ENCODE measurements at regions not wholly inside any gene's neighbourhood (a gene's known extent, or its start where the extent isn't known, plus 50 kb on each side); places are given as distances from the start of the nearest gene placed in this dataset.
A peak's percentile ranks its signal among the peaks of the same experiment; 100 is the strongest.
"Not testable (repeated sequence)": the region's sequence is repeated elsewhere in the genome, so short reads cannot be mapped to it uniquely, and the experiment has no call there.

DNA sequence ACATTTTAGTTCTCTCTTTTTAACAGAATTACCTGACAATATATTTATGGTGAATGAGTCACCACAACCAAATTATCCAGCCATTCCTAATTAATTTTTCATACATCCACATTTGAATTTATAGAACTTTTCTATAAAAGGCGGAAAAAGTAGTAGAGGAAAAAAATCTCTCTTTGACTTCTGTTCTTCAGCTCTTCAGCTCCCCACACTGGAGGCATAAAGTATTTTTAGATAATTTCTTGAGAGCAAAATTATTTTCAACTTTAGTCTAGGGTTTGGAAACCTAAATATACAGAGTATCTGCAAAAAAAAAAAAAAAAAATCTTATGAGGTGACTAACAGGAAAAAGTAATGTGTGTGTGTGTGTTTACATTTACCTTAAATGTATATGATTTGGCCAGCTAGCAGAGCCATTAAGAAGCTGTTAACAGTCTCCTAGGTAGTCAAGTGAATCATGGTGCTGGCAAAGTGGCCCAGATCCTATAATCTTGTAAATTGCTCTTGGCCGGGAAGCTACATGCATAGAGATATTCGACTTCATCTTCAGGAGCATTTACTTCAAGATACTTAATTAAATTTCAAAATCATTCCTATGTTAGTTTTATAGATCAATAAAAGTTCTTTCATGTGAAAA is 383.1 kb upstream of the STEAP1 start:
- no peak for DNase-seq (ENCODE audit: low read depth, low spot score)

DNA sequence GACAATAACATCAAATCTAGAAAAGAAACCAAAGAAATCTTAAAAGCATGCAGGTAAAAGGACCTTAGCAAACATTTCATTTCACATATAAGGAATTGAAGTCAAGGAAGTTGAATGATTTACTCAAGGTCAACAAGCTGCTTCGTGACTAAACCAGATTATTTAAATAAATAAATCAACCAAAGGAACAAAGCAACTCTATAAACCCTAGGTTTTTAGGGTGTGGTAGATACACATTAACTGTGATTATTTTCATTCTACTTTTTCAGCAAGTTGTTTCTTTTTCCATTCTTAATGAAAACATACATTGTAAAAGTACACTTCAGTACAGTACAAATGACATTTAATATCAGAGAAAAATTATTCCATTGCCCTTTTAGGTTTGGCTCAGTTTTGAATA is 382.0 kb upstream of the STEAP1 start:
- DNase-seq (ENCODE audit: low read depth, low spot score): no peak

DNA sequence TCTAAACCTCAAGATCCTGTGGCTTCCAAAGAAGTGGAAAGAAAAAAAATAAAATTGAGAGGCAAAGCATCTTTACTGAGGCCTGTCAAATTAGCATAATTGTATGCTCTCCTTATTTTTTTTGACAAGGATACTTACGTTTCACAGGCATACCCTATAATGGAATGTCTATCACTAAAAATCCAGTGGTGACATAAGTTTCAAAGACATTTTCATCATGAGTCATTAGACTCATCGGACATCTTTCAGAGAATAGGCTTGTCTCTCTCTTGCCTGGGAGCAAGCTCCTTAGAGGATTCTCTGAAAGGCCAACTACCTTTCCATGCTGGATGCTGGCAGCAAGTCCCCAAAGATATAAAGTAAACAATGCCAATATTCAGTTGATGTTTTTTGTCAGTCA is 380.7 kb upstream of the STEAP1 start:
- DNase-seq (ENCODE audit: low read depth, low spot score): no peak

DNA sequence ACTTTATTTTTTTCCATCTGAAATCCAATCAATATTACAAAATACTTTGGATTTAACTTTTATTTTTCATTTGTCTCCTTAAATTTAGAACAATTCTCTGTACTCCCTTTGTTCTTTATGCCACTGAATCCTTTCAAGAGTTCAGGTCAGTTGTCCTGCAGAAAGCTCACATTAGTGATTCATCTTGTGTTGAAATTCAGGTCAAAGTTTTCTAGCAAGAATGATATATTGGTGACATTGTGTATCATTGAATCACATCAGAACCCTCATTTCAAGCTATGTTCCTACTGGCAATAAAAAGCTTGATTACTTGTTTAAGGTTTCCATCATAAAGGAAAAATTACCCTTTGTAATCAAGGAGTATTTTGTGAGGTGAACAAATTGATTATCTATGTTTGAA is 378.8 kb upstream of the STEAP1 start:
- DNase-seq (ENCODE audit: low read depth, low spot score): no peak

DNA sequence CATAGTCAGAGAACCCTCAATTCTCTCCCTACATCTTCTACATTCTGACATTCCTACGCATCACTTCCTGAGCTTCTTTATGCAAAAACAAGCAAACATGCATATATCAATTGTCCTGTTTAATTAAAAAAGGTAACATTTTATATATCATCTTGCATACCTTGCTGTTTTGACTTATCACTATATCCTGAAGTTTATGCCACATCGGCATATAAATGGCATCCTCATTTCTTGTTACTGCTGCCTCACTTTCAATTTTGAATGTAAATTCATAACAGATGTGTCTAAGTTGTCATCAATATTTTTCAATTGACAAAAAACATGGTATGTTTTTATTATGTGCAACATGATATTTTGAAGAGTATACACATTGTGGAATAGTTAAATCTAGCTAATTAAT is 377.3 kb upstream of the STEAP1 start:
- DNase-seq (ENCODE audit: low read depth, low spot score): no peak

DNA sequence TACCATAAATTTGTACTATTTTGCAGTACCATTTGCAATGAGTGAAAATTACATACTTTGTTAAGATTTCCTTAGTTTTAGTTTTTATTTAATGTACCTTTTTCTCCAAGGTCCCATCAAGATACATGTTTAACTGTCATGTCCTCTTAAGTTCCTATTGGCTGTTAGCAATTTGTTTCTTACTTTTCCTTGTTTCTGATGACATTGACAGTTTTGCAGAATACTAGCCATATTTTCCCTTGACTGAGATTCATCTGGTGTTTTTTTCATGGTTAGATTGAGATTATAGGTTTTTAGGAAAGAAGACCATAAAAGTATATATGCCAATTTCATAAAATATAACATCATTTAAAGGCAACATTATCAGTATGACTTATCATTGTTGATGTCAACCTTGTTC is 376.8 kb upstream of the STEAP1 start:
- no peak for DNase-seq (ENCODE audit: low read depth, low spot score)

DNA sequence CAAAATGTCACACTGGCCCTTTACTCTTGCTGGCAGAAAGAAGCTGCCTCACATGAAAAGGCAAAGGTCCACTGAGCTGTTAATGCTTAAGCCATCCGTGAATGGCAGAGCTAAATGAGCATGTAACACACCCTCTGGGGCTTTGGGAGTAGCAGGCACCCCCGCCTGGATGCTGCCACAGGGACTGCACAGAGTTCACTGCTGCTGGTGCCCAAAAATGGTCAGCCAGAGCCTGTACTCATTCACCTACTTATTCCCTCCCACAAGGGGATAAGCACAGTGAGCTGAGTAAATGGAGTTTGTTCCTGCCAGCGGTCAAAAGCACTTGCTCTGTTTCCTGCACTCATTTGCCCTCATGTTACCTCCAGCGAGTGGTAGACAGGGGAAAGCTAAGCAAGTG is 374.0 kb upstream of the STEAP1 start:
- DNase-seq (ENCODE audit: low read depth, low spot score): no peak

DNA sequence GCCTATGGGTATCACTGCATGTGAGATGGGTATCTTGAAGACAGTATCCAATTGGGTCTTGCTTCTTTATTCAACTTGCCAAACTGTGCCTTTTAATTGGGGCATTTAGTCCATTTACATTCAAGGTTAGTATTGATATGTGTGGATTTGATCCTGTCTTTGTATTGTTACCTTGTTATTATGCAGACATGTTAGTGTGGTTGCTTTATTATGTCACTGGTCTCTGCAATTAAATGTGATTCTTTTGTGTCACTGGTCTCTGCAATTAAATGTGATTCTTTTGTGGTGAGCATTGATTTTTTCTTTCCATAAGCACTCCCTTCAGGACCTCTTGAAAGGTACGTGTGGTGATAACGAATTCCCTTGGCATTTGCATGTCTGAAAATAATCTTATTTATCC is 357.8 kb upstream of the STEAP1 start:
- DNase-seq (ENCODE audit: low read depth, low spot score): no peak

DNA sequence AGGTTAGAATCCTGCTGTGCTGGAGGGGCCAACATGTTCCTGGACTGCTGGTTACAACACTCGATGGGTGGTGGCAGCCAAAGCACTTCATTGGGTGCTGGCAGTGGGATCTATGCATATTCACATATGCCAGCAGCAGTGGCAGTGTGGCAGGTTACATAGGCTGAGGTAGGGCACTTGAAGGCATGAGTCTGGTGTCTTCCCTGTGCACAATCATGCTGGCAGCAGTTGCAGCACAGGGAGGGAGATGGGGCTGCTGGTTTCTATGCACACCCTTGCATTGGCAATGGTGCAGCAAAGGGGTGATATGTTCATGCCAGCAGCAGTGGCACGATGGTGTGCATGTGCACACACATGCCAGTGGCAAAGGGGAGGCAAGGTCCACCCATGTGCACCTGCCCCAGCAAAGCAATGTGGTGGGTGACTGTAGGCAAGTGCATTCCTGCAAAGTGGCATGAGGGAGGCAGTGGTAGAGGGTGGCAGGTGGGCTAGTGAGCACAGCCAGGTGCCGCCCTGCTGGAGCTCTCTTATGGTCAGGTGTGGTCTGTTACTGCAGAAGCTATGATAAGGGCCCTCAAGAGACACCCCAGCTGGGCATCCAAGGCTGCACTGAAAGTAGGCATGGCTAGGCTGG is 356.2 kb upstream of the STEAP1 start:
- no peak for DNase-seq (ENCODE audit: low read depth, low spot score)

DNA sequence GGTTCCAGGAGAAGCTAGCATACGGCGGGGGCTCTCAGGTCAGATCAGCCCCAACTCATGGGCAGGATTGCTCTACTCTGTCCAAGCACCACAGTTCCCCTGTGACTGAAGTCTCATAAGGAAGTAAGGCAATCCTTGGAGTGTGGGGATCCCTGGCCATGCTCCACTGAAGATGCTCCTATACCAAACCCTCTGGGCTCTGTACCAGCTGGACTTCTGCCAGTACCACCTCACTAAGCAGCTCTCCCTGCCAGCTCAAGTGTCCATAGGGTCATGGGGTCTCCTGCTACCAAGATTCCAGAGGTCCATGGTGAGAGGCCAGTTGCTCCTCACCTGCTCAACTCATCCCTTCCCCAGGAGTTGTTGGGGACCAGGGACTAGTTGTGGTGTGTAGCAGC is 355.7 kb upstream of the STEAP1 start:
- no peak for DNase-seq (ENCODE audit: low read depth, low spot score)

DNA sequence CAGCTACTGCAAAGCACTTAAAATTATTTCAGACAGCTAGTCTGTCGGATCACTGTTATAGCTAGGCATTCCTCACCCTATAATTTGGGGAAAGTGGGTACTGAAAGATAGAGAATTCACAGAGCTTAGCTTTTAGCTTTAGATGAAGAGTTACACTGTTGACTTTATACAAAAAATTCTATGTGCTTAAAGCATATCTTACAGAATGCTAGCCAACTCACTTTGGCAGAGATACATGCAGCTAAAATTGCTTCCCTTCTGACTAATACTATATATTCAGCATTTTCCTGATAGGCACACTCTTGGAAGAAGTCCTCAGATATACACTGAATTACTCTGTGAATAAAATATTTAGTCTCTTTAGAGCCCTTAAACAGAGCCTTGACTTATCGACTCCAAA is 353.5 kb upstream of the STEAP1 start:
- DNase-seq (ENCODE audit: low read depth, low spot score): no peak

DNA sequence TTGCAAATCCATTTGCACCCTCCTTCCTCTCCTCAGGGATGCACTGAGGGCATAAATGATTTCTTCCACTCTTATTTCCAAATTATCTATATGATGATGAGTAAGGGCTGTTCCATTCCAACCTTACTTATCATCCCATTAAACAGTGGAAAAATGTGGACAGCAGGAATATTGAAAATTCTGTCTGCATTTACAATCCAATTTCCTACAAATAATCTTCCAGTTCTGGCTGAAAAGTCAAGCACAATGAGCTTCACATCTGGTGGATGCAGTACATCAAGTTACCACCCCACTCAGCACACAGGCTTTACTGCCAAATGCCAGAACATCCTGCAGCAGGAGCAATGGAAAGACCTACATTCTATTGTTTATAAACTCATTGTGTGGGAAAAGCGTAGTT is 345.0 kb upstream of the STEAP1 start:
- DNase-seq (ENCODE audit: low read depth, low spot score): no peak

DNA sequence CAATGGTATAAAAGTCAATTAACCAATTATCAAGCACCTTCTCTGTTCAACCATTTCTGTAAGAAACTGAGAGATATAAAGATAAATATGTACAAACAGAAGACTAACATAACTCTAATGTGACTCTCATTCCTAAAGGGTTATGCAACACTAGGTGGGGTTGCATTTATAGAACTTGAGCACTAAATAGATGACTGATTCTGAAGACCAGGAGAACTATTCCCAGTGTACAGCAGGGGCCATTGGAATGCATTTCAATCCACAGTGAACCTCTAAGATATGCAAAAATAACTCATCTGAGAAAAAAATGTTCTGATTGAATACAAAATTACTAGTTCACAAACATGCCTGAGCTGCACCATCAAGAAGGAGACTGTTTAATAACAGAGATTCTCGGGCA is 341.2 kb upstream of the STEAP1 start:
- no peak for DNase-seq (ENCODE audit: low read depth, low spot score)

DNA sequence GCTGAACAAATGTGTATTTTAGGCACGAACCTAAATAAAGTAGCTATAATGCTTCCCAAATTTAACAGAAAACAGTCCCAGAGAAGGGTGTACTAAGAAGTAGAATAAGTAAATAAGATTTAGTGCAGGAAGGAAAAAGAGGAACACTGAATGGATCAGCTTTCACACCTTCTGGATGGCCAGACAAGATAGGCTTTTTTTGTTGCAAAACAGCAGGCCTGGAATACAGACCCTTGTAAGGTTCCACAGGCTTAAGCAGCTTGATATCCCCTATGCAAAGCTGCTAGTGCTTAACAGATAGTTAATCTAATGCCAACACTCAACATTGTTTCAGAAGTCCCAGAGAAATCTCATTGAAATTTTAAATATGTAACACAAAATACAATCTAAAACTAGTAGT is 328.1 kb upstream of the STEAP1 start:
- DNase-seq (ENCODE audit: low read depth, low spot score): no peak

DNA sequence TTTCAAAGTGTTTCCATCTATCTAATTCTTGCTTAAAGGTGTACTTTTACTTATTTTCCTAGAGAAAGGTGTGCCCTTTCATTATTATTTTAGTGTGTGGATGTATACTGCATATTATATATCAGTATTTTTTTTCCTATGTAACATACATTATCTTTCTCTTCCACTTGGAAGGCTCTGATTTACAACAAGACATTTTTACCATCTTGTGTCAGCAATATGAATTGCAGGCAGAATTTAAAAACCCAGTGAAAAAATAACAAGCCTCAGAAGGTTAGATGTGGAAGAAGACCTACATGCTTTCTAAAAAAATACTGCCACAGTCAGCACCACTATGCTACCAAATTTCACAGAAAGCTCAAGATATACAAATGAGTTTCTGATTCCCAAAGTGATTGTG is 327.7 kb upstream of the STEAP1 start:
- DNase-seq (ENCODE audit: low read depth, low spot score): no peak

DNA sequence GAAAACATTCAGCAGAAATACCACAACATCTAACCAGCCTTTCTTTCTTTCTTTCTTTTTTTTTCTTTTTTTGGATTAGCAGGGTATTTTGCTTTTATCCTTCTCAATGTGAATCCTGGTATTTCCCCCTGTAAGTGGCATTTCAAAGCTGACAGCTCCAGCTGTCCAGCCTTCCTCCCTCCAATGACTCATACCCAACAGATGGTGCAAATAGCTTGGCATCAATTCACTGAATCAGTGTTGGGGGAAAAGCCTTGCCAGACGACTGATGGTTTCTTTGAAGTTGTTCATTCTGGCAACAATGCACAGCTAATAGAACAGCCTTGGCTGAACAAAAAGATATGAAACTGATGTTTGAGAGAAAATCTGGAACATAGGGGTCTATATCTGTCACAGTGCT is 316.8 kb upstream of the STEAP1 start:
- no peak for DNase-seq (ENCODE audit: low read depth, low spot score)

DNA sequence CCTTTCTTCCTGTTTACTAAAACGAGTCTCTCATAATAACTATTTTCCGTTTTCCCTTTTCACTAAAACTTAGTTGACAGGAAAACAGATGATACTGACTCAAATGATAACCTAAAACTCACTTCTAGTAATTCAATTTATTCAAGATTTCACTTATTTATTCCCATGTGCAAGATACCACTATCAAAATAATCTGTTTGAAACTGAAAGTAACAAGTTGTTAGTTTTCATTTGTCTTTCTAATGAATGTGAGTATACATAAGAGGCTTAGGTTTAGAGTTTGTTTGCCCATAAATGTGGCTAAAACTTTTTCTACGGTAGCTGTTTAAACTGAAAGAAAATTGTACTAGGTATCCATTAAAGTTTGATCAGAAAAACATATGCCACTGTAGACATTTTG is 314.9 kb upstream of the STEAP1 start:
- no peak for DNase-seq (ENCODE audit: low read depth, low spot score)

DNA sequence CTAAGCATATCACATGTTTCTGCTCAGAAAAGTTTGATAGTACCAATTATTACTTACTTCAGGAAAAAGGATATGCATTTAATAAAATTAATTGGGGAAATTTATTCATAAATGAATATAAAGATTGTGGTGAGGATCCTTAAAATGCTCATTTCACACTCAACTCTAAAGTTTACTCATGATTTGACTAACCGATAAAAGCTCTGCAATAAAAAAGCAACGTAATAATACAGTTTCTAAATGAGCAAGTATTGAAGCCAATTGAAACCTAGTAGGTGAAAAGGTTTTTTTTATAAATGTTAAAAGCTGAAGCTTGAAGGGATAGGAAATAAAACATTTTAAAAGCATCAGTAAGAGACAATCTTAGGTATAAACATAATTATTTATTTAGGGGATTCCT is 308.3 kb upstream of the STEAP1 start:
- DNase-seq (ENCODE audit: low read depth, low spot score): no peak

DNA sequence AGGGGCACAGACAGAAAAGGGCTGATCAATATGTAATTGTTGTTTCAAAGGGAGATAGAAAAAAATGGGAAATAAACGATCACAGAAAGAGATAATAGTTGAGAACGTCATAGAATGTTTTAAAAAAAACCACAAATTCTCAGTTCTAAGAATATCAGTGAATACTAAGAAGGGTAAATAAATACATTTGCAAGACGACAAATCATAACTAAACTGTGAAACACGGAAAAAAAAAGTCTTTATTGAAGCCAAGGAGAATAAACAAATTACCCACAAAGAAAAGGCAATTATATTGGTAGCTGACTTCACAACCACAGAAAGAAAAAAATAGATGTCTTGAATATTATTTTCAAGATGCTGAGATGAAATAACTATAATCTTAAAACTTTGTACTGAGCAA is 305.2 kb upstream of the STEAP1 start:
- no peak for DNase-seq (ENCODE audit: low read depth, low spot score)

DNA sequence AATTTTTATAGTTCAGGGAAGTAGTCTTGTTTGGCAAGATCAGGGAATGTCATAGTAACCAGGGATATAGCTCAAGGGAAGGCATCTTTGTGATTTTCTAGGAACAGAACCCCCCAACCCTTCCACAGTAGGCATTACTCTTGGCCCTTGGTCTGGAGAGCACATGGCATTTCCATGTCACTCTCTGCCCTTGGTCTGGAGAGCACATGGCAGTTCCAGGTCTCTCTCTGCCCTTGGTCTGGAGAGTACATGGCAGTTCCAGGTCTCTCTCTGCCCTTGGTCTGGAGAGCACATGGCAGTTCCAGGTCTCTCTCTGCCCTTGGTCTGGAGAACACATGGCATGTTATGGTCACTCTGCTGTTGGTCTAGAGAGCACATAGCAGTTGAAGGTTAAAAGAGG is 297.2 kb upstream of the STEAP1 start:
- not testable (repeated sequence) for DNase-seq (ENCODE audit: low read depth, low spot score)

DNA sequence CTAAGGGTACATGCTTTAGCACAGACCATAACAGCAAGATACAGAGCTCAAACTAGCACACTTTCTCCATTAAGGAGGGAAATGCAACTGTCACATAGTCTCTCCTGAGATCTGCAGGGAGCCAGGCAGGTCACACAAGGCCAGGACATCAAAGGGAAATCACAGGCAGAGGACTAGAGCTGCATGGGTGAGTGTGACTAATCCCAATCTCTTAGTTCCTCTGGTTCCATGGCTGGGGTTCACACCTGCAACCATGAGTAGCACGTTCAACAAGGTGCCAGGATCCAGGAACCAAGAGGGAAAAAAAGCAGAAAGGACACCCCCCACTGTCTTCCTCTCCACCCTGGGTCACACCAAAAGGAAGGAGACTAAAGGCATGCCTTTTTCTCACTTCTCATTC is 296.5 kb upstream of the STEAP1 start:
- no peak for DNase-seq (ENCODE audit: low read depth, low spot score)

DNA sequence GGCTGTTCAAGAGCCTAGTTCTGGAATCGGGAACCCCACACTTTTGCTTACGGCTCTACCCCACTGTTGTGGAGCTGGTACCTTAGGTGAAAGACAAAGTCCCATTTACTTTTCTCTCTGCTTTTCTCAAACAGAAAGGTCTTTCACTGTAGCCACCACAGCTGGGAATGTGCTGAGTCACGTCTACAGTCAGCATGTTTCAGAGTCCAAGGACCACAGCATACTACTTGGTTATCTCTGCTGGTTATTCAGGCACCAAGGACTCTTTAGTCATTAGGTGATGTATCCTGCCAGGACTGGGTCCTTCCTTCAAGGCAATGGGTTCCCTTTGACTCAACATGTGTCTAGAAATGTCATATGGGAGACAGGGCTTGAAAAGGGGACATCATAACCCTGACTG is 266.8 kb upstream of the STEAP1 start:
- DNase-seq (ENCODE audit: low read depth, low spot score): no peak

DNA sequence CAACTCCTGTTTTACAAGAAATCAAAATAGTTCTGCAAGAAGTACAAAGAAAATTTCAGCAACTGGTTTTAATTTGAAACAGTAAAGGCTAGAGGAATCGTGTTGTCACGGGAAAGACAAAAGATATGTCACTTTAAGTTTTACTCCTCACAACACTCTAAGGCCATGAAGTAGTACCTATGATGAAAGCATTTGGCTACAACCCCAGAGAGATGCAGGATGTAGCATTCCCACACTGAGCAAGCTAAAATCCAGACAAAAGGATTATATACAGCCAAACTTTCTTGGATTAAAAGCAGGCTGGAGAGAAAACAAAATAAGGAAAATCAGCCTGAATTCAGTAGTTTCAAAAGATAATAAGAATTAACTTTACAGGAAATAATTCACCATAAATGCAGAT is 245.5 kb upstream of the STEAP1 start:
- DNase-seq (ENCODE audit: low read depth, low spot score): no peak

DNA sequence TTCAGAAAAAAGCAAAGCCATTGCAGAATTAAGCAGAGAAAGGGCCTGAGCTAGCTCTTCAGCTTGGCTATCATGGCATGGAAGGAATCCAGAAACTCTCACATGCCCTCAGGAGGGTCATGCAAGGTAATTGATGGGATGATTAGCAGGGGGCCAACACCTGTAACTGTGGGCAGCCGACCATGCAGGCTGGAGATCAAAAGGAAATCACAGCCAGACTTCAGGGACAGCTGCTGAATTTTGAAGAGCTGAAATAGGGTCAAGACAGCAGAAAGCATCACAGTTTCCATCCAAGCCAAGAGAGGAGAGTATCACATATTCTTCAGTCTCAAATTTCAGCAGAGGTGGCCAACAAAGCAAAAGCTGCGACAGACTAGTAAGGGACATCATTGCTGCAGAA is 239.6 kb upstream of the STEAP1 start:
- DNase-seq (ENCODE audit: low read depth, low spot score): peak; percentile 1
